Spleen (tissue), 11 donors: ENCODE measurements at regions not wholly inside any gene's neighbourhood (a gene's known extent, or its start where the extent isn't known, plus 50 kb on each side); places are given as distances from the start of the nearest gene placed in this dataset.

Experiments used
- DNase-seq: peaks from one replicate; pipeline ENCODE4 v3.0.0-alpha.2; 2020
- H3K27ac ChIP-seq, 8 donors: fragments of 200-600 bp; sonication (generic) in 7 of 8; 1 replicate in 4 of 8; 2 replicates in 4 of 8; pipeline versions ENCODE4 v1.5.0 to v1.8.0; 2016 to 2021; ENCODE audit warnings: inconsistent platforms in 4 of 8, mild to moderate bottlenecking in 4 of 8, moderate library complexity in 1 of 8
- H3K27me3 ChIP-seq, 7 donors: fragments of 200-600 bp; sonication (generic) in 6 of 7; replicated peaks in 1 of 7; 1 replicate in 4 of 7; 2 replicates in 3 of 7; pipeline versions ENCODE4 v1.5.0 to v1.8.0; 2016 to 2021; ENCODE audit warnings: inconsistent platforms in 3 of 7, mild to moderate bottlenecking in 1 of 7
- H3K36me3 ChIP-seq, 6 donors: fragments of 200-600 bp; sonication (generic) in 5 of 6; 1 replicate in 4 of 6; 2 replicates in 2 of 6; pipeline versions ENCODE4 v1.5.0 to v1.8.0; 2016 to 2021; ENCODE audit warnings: inconsistent platforms in 2 of 6
- H3K4me1 ChIP-seq, 6 donors: fragments of 200-600 bp; sonication (generic) in 5 of 6; 1 replicate in 3 of 6; 2 replicates in 3 of 6; pipeline versions ENCODE4 v1.5.0 to v1.8.0; 2016 to 2021; ENCODE audit warnings: inconsistent platforms in 3 of 6
- H3K4me3 ChIP-seq, 8 donors: fragments of 200-600 bp; sonication (generic) in 7 of 8; 1 replicate in 4 of 8; 2 replicates in 4 of 8; pipeline versions ENCODE4 v1.5.0 to v1.8.0; 2016 to 2021; ENCODE audit warnings: inconsistent platforms in 4 of 8, mild to moderate bottlenecking in 4 of 8, moderate library complexity in 2 of 8
- H3K9me3 ChIP-seq, 8 donors: fragments of 200-600 bp; sonication (generic) in 7 of 8; 1 replicate in 4 of 8; 2 replicates in 4 of 8; pipeline versions ENCODE4 v1.5.0 to v1.8.0; 2016 to 2021; ENCODE audit warnings: inconsistent platforms in 4 of 8
- CTCF ChIP-seq, 11 experiments: fragments of 200-600 bp in 7 of 11; fragments of 450-650 bp in 4 of 11; sonication (generic) in 4 of 11; IDR thresholded peaks in 8 of 11; conservative IDR thresholded peaks in 3 of 11; 1 replicate in 7 of 11; 2 replicates in 4 of 11; pipeline versions ENCODE4 v1.4.0 to v1.8.0; 2016 to 2021; ENCODE audit warnings: antibody characterized with exemption in 11 of 11, inconsistent platforms in 4 of 11, mild to moderate bottlenecking in 1 of 11
- POLR2A ChIP-seq, 3 donors: fragments of 450-650 bp; IDR thresholded peaks; one replicate each; pipeline ENCODE4 v1.5.1; 2017; ENCODE audit warnings: antibody characterized with exemption in 3 of 3, mild to moderate bottlenecking in 1 of 3
- POLR2AphosphoS5 ChIP-seq, 3 donors: sonication (generic); formaldehyde crosslinking; IDR thresholded peaks; one replicate each; pipeline ENCODE4 v1.5.1; 2017; ENCODE audit warnings: antibody characterized with exemption in 3 of 3
- WGBS, 5 donors: extraction: QIAGEN DNeasy Blood & Tissue Kit in 3 of 5; methylation state at CpG; one replicate each; pipeline versions ENCODE4 v1.1.5 to v1.1.7; 2013 to 2018; 5-methylcytosine and 5-hydroxymethylcytosine counted together
- intact Hi-C: fragments of 100-400 bp; cut with DNase I; formaldehyde crosslinking; loops from one replicate; pipeline ENCODE4 v1.15.0; 2023; ENCODE audit warnings: low total_unique reads
- donor health status: healthy with polysubstance abuse.
- donor health status: DM: no; HTN: no; CAD: no; lungs with moderate emphysema.
- donor health status: DM: no; HTN: no; CAD: no.
- donor health status: Bipolar disorder and iron deficiency.
- donor health status: healthy.
- donor health status: DM: no; HTN: no; CAD: no.
- donor health status: DM: yes; HTN: yes; CAD: no.

- TF ChIP-seq POLR2A (IDR thresholded peaks at IDR 0.05) = no peak
- no peak for TF ChIP-seq CTCF (IDR thresholded peaks at IDR 0.05 in 8 of 11, conservative IDR thresholded peaks at IDR 0.05 in 3 of 11)
- no peak for TF ChIP-seq POLR2AphosphoS5 (IDR thresholded peaks at IDR 0.05)
- WGBS, 5 donors = 87 to 92% (median 90%) methylated on average over 21 to 32 of the region's 32 CpGs
- Histone ChIP-seq H3K27ac (no peak overlapping the region), H3K4me1 (peaks cover 0 to 7% (median 3%) of the 10 kb centered on the region in 6 donors), H3K27me3 (peaks cover 0 to 80% (median 12%) of the 10 kb centered on the region in 7 donors), H3K4me3 (no peak overlapping the region), H3K9me3 (no peaks in the 10 kb centered on the region), H3K36me3 (no peaks in the 10 kb centered on the region)
- peak; percentile 57 for DNase-seq
- intact Hi-C loops = no loop called here
These were observed 50.7 kb upstream of the ACSF3 start for GRCh38 chr16:89042711-89043551.

GRCh38 chr16:89043636-89044417, 49.8 kb upstream of the ACSF3 start:
- peak; percentile 53 for DNase-seq
- Histone ChIP-seq H3K36me3 (no peaks in the 10 kb centered on the region), H3K27me3 (peaks cover 0 to 80% (median 9%) of the 10 kb centered on the region in 7 donors), H3K27ac (no peak overlapping the region), H3K9me3 (no peaks in the 10 kb centered on the region), H3K4me1 (peaks cover 0 to 7% (median 3%) of the 10 kb centered on the region in 6 donors), H3K4me3 (no peak overlapping the region)
- TF ChIP-seq CTCF (IDR thresholded peaks at IDR 0.05 in 8 of 11, conservative IDR thresholded peaks at IDR 0.05 in 3 of 11) (no peak), POLR2AphosphoS5 (IDR thresholded peaks at IDR 0.05) (no peak), POLR2A (IDR thresholded peaks at IDR 0.05) (no peak)
- intact Hi-C loops = no loop called here
- 80 to 91% (median 85%) methylated on average over 15 to 17 of the region's 17 CpGs for WGBS, 5 donors
